Esophagus squamous epithelium (tissue), 5 donors: ENCODE measurements at regions not wholly inside any gene's neighbourhood (a gene's known extent, or its start where the extent isn't known, plus 50 kb on each side); places are given as distances from the start of the nearest gene placed in this dataset.

Source experiments
- DNase-seq: peaks from one replicate; lab custom pipeline; 2025; lab: John Stamatoyannopoulos, UW
- H3K27ac ChIP-seq, 4 donors: fragments of 200-600 bp; sonication (generic); one replicate each; pipeline ENCODE4 v1.5.1; 2016 to 2019; ENCODE audit warnings: mild to moderate bottlenecking in 1 of 4
- H3K27me3 ChIP-seq, 4 donors: fragments of 200-600 bp; sonication (generic); 1 replicate in 3 of 4; 2 replicates in 1 of 4; pipeline versions ENCODE4 v1.5.1 to v1.6.0; 2017 to 2021; ENCODE audit warnings: antibody characterized with exemption in 1 of 4
- H3K36me3 ChIP-seq, 3 donors: fragments of 200-600 bp; sonication (generic); one replicate each; pipeline ENCODE4 v1.5.1; 2016 to 2019
- H3K4me1 ChIP-seq, 3 donors: fragments of 200-600 bp; sonication (generic); one replicate each; pipeline ENCODE4 v1.5.1; 2017 to 2019
- H3K4me3 ChIP-seq, 4 donors: fragments of 200-600 bp; sonication (generic); 1 replicate in 3 of 4; 2 replicates in 1 of 4; pipeline ENCODE4 v1.5.1; 2016 to 2019; ENCODE audit warnings: mild to moderate bottlenecking in 2 of 4, moderate library complexity in 1 of 4
- H3K9me3 ChIP-seq, 3 donors: fragments of 200-600 bp; sonication (generic); one replicate each; pipeline ENCODE4 v1.5.1; 2016 to 2019
- POLR2A ChIP-seq, 4 donors: fragments of 450-650 bp; IDR thresholded peaks; one replicate each; pipeline ENCODE4 v1.6.1; 2017; ENCODE audit warnings: antibody characterized with exemption in 4 of 4, mild to moderate bottlenecking in 4 of 4, moderate library complexity in 3 of 4
- WGBS, 2 donors: methylation state at CpG; one replicate each; pipeline ENCODE4 v1.1.5; 2018; 5-methylcytosine and 5-hydroxymethylcytosine counted together
- intact Hi-C: fragments of 100-400 bp; cut with DNase I; formaldehyde crosslinking; loops from one replicate; pipeline ENCODE4 v1.15.0; 2022
- TF ChIP-seq, protein P1 (sequence below), 6 experiments: fragments of 450-650 bp in 4 of 6; fragments of 200-600 bp in 2 of 6; sonication (generic) in 2 of 6; IDR thresholded peaks; one replicate each; pipeline ENCODE4 v1.5.1; 2016 to 2019; ENCODE audit warnings: antibody characterized with exemption in 6 of 6, mild to moderate bottlenecking in 4 of 6, moderate library complexity in 4 of 6
- donor health status: DM: yes; HTN: yes; CAD: no.

DNA sequence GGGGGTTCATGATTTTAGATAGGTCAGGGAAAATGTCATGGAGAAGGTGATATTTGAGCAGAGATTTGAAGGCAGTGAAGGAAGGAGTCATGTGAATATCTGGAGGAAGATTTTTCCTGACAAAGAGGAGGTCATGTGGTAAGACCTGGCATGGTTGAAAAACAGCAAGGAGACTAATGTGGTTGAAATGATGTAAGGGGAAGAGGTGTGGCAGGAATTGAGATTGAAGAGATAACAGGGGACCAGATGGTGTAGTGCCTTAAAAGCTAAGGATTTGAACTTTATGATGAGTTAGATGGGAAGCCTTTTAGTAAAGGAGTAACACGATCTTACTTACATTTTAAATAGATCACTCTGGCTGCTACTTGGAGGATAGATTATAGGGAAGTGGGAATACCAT is 210.9 kb downstream of the RTL9 start:
- intact Hi-C loops = no loop called here
- no peak overlapping the region for H3K27ac ChIP-seq
- 41 to 61% methylated on average over 1 of the region's 1 CpG for WGBS, 2 donors

DNA sequence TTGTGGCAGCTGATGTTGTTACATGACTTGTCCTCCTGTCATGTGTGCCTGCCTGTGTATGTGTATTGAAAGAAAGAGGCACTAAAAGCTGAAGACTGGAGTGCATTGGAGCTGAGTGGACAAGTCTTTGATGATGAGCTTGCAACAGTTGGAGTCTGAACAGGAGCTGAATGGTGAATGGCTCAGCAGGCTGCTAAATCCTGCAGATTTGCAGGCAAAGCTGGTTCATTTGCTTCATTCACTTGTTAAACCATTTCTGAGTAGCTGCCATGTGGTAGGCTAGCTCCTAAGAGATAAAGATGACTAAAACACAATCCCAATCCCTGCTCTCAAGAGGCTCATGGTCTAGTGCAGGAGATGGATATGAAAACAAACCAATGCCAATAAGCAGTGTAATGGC is 217.3 kb downstream of the CHRDL1 start:
- TF ChIP-seq POLR2A (IDR thresholded peaks at IDR 0.05) = no peak
- TF ChIP-seq, protein P1, sequence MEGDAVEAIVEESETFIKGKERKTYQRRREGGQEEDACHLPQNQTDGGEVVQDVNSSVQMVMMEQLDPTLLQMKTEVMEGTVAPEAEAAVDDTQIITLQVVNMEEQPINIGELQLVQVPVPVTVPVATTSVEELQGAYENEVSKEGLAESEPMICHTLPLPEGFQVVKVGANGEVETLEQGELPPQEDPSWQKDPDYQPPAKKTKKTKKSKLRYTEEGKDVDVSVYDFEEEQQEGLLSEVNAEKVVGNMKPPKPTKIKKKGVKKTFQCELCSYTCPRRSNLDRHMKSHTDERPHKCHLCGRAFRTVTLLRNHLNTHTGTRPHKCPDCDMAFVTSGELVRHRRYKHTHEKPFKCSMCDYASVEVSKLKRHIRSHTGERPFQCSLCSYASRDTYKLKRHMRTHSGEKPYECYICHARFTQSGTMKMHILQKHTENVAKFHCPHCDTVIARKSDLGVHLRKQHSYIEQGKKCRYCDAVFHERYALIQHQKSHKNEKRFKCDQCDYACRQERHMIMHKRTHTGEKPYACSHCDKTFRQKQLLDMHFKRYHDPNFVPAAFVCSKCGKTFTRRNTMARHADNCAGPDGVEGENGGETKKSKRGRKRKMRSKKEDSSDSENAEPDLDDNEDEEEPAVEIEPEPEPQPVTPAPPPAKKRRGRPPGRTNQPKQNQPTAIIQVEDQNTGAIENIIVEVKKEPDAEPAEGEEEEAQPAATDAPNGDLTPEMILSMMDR (IDR thresholded peaks at IDR 0.05) = no peak
- Histone ChIP-seq H3K36me3 (no peaks in the 10 kb centered on the region), H3K27ac (no peak overlapping the region), H3K4me3 (no peak overlapping the region), H3K9me3 (no peaks in the 10 kb centered on the region), H3K27me3 (no peaks in the 10 kb centered on the region), H3K4me1 (no peaks in the 10 kb centered on the region)
- intact Hi-C loops = no loop called here
- DNase-seq = no peak

More for the DNA sequence above, 210.9 kb downstream of the RTL9 start:
- no peak for DNase-seq
- Histone ChIP-seq H3K4me3 (no peak overlapping the region), H3K36me3 (no peaks in the 10 kb centered on the region), H3K27me3 (no peaks in the 10 kb centered on the region), H3K4me1 (no peaks in the 10 kb centered on the region), H3K9me3 (no peaks in the 10 kb centered on the region)
- no peak for TF ChIP-seq POLR2A (IDR thresholded peaks at IDR 0.05)
- TF ChIP-seq, protein P1 (IDR thresholded peaks at IDR 0.05) = no peak

DNA sequence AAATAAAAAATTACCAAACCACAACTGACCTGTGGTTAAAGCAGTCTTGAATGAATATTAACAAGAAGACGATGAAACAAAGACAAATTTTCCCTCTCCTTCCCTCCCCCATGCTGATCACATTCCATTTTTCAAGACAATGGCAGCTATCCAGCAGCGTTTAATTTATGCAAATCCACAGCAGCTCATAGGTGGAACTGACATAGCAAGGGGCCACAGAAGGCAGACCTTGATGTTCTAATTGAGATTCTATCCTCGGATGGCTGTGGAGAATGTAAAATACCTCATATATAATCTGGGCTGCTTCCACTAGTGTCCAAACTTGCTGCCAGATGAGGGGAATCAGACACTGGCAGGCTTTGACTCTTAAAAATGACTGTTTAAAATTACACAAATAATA is 211.5 kb downstream of the CHRDL1 start:
- WGBS, 2 donors = 32 to 50% methylated on average over 3 of the region's 3 CpGs
- H3K9me3 ChIP-seq = no peaks in the 10 kb centered on the region
- H3K27ac ChIP-seq = no peak overlapping the region
- TF ChIP-seq, protein P1 (IDR thresholded peaks at IDR 0.05) = no peak
- TF ChIP-seq POLR2A (IDR thresholded peaks at IDR 0.05) = no peak
- no peaks in the 10 kb centered on the region for H3K36me3 ChIP-seq
- no peaks in the 10 kb centered on the region for H3K27me3 ChIP-seq
- no peak overlapping the region for H3K4me3 ChIP-seq
- DNase-seq = no peak
- H3K4me1 ChIP-seq = no peaks in the 10 kb centered on the region
- intact Hi-C loops = no loop called here

DNA sequence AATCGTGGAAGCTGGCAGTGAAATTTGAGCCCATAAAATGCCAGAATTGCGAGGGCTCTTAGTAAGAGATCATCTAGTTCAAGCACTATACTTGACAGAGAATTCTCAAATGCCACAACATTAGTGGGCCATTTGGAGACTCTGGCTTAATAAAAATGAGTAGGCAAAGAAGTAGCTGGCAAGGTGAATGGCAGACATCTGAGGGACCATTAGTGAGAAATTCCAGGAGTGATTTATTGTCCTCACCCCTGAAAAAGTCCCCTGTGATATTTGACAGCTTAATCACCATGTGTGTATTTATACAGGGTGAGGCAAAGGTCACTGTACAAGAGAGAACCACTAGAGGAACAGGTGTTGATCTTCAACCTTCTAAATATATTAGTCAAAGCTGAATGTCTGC is 207.5 kb downstream of the CHRDL1 start:
- Histone ChIP-seq H3K27me3 (no peaks in the 10 kb centered on the region), H3K4me1 (no peaks in the 10 kb centered on the region), H3K27ac (no peak overlapping the region), H3K4me3 (no peak overlapping the region), H3K9me3 (no peaks in the 10 kb centered on the region), H3K36me3 (no peaks in the 10 kb centered on the region)
- intact Hi-C loops = no loop called here
- DNase-seq = no peak
- WGBS, 2 donors = 25 to 33% methylated on average over 2 of the region's 2 CpGs
- TF ChIP-seq POLR2A (IDR thresholded peaks at IDR 0.05) = no peak
- TF ChIP-seq, protein P1 (IDR thresholded peaks at IDR 0.05) = no peak

DNA sequence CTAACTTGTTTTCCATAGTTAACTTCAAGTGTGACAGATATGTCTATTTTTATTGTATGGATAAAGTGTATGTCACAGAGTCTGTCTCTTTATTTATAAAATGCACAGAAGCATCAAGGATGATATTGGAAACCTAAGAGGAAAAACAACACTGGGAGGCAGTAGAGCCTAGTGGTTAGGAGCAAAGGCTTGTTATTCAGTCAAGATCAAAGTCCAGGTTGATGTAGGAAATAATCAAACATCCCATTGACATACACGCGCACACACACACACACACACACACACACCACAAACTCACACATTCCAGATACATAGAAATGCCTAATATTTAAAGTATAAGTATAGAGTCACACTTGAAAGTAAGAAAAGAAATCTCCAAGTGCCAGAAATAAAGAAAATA is 206.8 kb downstream of the CHRDL1 start:
- 32 to 51% methylated on average over 2 of the region's 2 CpGs for WGBS, 2 donors
- DNase-seq = no peak
- Histone ChIP-seq H3K9me3 (no peaks in the 10 kb centered on the region), H3K27me3 (no peaks in the 10 kb centered on the region), H3K4me1 (no peaks in the 10 kb centered on the region), H3K27ac (no peak overlapping the region), H3K36me3 (no peaks in the 10 kb centered on the region), H3K4me3 (no peak overlapping the region)
- intact Hi-C loops = no loop called here
- TF ChIP-seq, protein P1 (IDR thresholded peaks at IDR 0.05) = no peak
- no peak for TF ChIP-seq POLR2A (IDR thresholded peaks at IDR 0.05)
